GM18867 (cell line): ENCODE measurements at regions not wholly inside any gene's neighbourhood (a gene's known extent, or its start where the extent isn't known, plus 50 kb on each side); places are given as distances from the start of the nearest gene placed in this dataset.
A peak's percentile ranks its signal among the peaks of the same experiment; 100 is the strongest.
"Not testable (repeated sequence)": the region's sequence is repeated elsewhere in the genome, so short reads cannot be mapped to it uniquely, and the experiment has no call there.

Experiments
- ATAC-seq: cut with Tn5 transposase; IDR thresholded peaks from one replicate; pipeline ENCODE4 v1.9.1; 2021; ENCODE audit warnings: mild to moderate bottlenecking, moderate library complexity; ENCODE audit not compliant: unreplicated experiment

DNA sequence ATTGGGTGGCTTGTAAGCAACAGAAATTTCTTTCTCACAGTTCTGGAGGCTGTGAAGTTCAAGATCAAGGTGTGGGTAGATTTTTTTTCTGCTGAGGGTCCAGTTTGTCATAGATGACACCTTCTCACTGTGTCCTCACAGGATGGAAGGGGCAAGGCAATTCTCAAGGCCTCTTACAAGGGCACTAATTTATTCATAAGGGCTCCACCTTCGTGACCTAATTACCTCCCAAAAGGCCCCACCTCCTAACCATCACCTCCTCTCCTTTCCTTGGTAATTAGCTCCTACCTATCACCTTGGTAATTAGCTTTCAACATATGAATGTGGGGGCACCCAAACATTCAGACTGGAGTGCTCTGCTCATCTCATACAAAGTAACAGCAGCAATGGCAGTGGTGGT lies 92.3 kb upstream of the CD44 start:
- ATAC-seq: no peak

DNA sequence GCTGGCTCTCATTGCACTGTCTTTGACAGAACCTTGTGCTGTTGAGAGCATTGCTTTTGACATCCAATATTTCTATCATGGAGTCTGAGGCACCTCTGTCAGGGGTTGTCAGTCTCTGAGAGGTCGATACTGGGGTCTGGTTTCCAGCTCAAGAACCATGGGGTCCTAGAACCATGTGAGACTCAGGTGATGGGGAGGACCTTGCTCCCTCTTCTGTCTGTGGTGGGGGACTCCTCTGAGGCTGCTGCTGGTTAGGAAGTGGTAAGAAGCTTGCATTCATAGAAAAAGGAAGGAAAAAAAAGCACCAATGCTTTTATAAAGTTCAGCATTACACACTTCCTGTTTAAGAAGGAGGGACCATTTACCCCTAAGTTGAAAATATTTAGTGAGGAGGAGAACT lies 91.8 kb upstream of the CD44 start:
- ATAC-seq: no peak

GRCh38 chr11:35047769-35048168 lies 91.2 kb upstream of the CD44 start:
- no peak for ATAC-seq

GRCh38 chr11:35048346-35048745 lies 90.6 kb upstream of the CD44 start:
- ATAC-seq: not testable (repeated sequence)

DNA sequence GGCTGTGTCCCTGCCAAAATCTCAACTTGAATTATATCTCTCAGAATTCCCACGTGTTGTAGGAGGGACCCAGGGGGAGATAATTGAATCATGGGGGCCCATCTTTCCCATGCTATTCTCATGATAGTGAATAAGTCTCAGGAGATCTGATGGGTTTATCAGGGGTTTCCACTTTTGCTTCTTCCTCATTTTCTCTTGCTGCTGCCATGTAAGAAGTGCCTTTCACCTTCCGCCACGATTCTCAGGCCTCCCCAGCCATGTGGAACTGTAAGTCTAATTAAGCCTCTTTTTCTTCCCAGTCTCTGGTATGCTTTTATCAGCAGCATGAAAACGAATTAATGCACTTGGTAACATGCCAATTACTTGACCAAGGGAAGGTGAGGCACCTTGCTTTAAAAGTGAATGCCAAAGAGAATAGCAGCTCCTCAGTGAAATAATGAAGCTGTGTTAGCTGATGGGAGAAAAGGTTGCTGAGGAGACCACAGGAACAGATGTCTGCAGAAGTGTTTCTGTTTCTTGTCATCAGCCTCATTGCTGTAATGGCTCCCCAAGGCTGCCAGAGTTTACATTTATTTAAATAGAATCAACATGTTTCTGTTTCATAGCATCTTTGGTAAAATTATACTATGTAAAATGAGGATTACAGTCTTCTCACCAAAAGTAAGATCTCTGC lies 89.0 kb upstream of the CD44 start:
- ATAC-seq: peak; percentile 51

- peak; percentile 31 for ATAC-seq
Observed at GRCh38 chr11:35050541-35050995, 88.4 kb upstream of the CD44 start.

DNA sequence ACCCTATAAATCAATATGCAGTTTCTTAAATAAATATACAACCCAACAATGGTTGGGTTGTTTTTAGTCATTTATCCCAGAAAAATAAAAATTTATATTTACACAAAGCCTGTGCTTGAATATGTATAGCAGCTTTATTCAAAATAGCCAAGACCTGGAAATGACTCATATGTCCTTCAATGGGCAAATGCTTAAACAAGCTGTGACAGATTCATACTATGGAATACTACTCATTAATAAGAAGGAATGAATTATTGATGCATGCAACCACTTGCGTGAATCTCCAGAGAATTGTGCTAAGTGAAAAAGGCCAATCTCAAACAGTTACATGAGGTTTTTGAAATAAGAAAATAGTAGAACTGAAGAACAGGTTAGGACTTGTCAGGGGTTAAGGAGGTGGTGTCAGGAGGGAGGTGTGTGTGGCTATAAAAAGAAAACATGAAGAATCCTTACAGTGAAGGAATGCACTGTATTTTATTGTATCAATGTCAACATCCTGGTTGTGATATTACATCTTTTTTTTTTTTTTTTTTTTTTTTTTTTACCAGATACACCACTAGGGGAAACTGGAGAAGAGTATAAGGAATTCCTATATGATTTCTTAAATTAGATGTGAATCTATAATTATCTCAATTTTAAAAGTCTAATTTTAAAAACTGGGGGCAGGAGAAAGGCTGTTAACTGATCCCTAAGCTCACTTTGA lies 82.4 kb upstream of the CD44 start:
- ATAC-seq: no peak

DNA sequence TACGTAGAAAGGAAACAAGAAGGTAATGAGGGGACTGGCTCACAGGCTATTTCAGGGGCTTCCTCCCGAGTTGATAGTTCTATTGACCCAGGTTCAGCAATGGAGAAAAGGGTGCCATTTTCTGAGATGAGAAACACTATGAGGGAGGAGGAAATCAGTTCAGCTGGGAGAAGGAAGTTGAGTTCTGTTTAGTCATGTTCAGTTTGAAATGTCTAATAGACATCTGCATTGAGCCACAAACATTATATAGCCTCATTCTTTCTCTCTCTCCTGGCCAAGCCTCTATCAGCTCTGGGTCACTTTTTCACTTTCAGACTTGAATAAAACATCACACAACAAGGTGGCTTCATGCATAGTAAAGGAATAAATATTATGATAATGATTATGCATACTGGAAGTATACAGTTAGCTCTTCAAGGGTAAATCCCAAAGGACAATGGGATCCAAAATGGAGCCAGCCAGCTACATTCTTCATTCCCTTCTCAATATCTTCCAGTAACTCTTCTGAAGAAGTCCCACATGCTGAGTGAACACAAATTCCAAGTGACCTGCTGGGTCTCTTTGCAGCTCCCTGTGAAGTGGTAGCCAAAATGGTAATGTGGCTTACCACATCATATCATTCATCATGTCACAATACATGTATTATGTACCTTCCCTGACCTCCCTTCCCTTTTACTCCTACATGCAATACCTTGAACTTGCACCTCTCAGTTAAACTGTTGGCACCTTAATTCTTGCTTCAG lies 80.9 kb upstream of the CD44 start:
- ATAC-seq: no peak

- no peak for ATAC-seq
Observed at GRCh38 chr11:35058669-35059434, 80.1 kb upstream of the CD44 start.

DNA sequence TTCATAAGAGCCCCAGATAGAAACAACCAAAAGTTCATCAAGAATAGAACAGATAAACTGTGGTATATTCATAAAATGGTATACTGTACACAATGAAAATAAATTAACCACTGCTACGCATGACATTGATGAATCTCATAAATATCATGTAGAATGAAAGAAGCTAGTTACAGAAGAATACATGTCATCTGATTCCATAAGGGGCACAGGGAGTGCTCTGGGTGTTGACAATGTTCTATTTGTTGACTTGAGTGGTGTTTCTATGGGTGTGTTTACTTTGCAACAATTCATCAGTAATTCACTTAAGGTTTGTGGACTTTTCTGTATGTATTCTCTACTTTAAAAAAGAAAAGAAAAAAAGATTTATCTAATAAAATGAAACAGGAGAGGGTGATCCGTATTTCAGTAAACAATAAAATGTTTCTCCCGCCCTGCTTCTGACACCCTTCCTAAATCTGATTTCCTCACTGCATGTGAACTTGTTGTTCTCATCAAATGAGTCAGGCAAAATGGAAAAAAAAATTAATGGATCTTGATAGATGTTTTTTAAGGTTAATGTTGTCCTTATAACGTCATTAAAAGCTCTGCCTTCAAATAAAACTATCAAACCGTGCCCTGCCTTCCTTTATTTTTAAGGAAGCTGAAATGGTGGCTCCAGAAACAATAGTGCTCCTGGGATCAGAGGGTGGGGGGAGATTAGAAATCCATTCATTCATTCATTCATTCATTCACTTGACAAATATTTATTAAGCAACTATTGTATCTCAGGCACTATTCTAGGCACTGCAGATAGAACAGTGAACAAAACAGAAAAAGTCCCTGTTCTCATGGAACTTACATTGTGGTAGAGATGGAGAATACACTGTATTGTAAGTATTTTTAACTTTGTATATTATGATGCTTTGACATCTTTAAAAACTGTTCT lies 77.2 kb upstream of the CD44 start:
- ATAC-seq: no peak

DNA sequence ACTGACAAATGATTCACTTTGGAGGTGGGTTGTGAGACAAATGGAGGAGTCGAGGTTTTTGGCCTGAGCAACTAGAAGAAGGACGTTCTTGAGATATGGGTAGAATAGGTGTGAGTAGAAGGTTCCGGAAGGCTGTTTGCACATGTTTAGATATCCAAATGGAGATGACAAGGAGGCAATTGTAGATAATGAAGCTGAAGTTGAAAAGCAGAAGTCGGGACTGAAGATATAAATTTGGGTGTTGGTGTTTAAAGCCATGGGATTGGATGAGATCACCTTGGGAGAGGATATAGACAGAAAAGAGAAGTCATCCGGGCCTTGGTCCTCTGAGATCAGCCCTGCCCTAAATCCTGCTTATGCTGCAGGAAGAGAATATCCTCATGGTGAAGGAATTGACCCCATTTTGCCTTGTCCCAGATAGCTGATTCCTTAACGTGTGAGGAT lies 75.5 kb upstream of the CD44 start:
- no peak for ATAC-seq

- ATAC-seq: no peak
Observed at GRCh38 chr11:35064114-35064800, 74.7 kb upstream of the CD44 start.

- ATAC-seq: no peak
Observed at GRCh38 chr11:35065566-35065965, 73.4 kb upstream of the CD44 start.

- no peak for ATAC-seq
Observed at GRCh38 chr11:35066030-35066429, 72.9 kb upstream of the CD44 start.

DNA sequence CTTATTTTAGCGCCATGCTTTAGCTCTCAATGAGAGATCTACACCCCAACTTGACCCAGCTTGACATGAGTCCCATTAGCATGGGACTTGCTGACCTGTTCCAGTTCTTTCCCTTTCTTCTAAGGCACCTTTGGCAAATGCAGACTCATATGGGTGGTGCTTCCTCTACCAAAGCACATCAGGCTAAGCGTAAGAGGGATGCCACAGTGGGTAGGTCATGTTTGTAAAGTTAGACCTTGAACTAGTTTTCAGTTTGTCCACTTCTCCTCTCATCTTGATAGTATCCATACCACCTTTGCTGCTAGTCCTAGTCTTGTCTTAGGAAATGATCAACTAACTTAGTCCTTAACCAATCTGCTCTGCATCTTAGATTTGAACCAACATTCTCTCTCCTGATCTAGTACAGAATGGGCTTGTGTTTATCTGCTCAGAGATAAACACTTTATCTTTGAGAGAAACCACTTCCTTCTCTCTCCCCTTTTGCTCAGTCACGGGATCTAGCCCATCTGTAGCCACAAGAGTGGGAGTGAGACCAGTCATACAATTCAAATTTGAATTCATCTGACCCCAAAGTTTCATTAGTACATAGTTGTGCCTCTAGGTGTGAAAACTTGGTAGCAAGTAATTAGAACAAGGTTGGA lies 72.1 kb upstream of the CD44 start:
- peak; percentile 96 for ATAC-seq

GRCh38 chr11:35071722-35072121 lies 67.2 kb upstream of the CD44 start:
- no peak for ATAC-seq

GRCh38 chr11:35073691-35074419 lies 65.1 kb upstream of the CD44 start:
- no peak for ATAC-seq
